Thyroid gland (tissue), 4 donors: ENCODE measurements at regions not wholly inside any gene's neighbourhood (a gene's known extent, or its start where the extent isn't known, plus 50 kb on each side); places are given as distances from the start of the nearest gene placed in this dataset.

Experiments
- CTCF ChIP-seq, 6 experiments: fragments of 200-600 bp in 3 of 6; fragments of 450-650 bp in 3 of 6; sonication (generic) in 3 of 6; IDR thresholded peaks; one replicate each; pipeline ENCODE4 v1.5.1; 2016 to 2019; ENCODE audit warnings: antibody characterized with exemption in 6 of 6, mild to moderate bottlenecking in 2 of 6, inconsistent platforms in 1 of 6, moderate library complexity in 1 of 6
- POLR2A ChIP-seq, 2 donors: fragments of 450-650 bp; IDR thresholded peaks; one replicate each; pipeline ENCODE4 v1.6.1; 2017; ENCODE audit warnings: antibody characterized with exemption in 2 of 2, mild to moderate bottlenecking in 2 of 2, moderate library complexity in 1 of 2

- no peak for TF ChIP-seq CTCF (IDR thresholded peaks at IDR 0.05)
- no peak for TF ChIP-seq POLR2A (IDR thresholded peaks at IDR 0.05)
Observed at GRCh38 chr12:125639826-125640225, 574.6 kb downstream of the AACS start.
